Retinal pigment epithelial cell (primary cell): ENCODE measurements at regions not wholly inside any gene's neighbourhood (a gene's known extent, or its start where the extent isn't known, plus 50 kb on each side); places are given as distances from the start of the nearest gene placed in this dataset.

Experiments used
- DNase-seq: peaks from one replicate; pipeline ENCODE4 v3.0.0-alpha.2; 2010; ENCODE audit warnings: low read depth
- H3K4me3 ChIP-seq: 2 replicates; pipeline ENCODE4 v1.5.1; 2011; ENCODE audit warnings: mild to moderate bottlenecking, low read length, control low read depth, moderate library complexity
- CTCF ChIP-seq: conservative IDR thresholded peaks from 2 replicates; pipeline ENCODE4 v1.5.1; 2011; ENCODE audit warnings: low read depth, low read length, control low read depth, inconsistent platforms

- no peak for TF ChIP-seq CTCF
- H3K4me3 ChIP-seq: no peak overlapping the region
- no peak for DNase-seq
These were observed 441.0 kb upstream of the FRG1 start for GRCh38 chr4:189499696-189500095.

GRCh38 chr4:189500970-189501369 is 439.7 kb upstream of the FRG1 start:
- TF ChIP-seq CTCF: no peak
- H3K4me3 ChIP-seq: no peak overlapping the region
- no peak for DNase-seq

- DNase-seq: no peak
- TF ChIP-seq CTCF: no peak
- no peak overlapping the region for H3K4me3 ChIP-seq
These were observed 437.7 kb upstream of the FRG1 start for GRCh38 chr4:189502841-189503435.

GRCh38 chr4:189504220-189504619 is 436.5 kb upstream of the FRG1 start:
- DNase-seq: no peak
- H3K4me3 ChIP-seq: no peak overlapping the region
- TF ChIP-seq CTCF: no peak

DNA sequence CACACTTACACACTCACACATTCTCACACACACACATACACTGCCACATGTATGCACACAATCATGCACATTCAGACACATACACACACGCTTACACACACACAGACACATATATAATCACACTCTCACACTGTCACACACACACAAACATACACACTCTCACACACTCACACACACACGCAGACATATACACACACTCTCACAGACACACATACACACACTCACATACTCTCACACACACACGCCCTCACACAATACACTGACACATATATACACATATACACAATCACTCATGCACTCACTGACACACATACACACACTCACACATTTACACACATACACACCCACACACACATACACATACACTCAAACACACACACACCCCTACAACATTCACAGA is 435.3 kb upstream of the FRG1 start:
- no peak for TF ChIP-seq CTCF
- H3K4me3 ChIP-seq: no peak overlapping the region
- DNase-seq: no peak

DNA sequence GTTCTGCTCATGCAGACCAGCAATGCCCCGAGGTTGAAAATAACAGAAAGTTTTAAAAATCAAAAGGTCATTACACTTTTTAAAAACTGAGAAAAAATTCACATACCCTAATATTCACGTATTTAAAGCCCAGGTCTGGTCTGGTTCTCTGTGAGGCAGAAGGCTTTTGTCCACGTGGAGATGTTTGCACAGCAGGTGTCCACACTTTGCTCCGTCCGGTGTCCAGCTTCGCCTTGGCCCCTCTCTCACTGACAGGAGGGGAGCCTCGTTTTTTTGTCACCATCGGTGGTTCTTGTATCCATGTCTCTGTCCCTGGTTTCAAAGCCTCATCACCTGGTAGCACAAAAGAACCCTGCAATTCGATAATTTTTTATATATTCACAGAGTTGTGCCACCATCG is 434.6 kb upstream of the FRG1 start:
- TF ChIP-seq CTCF: no peak
- DNase-seq: no peak
- no peak overlapping the region for H3K4me3 ChIP-seq

DNA sequence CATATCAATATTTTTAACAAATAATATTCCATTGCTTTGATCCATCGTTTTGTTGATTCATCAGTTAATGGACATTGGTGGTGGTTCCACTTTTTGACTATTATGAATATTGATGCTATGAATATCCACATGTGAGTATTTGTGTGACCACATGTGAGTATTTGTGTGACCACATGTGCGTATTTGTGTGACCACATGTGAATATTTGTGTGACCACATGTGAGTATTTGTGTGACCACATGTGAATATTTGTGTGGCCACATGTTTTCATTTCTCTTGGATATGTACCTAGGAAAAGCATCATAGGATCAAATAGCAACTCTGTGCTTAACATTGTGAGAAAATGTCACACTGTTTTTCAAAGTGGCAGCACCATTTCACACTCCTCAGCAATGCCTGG is 433.6 kb upstream of the FRG1 start:
- TF ChIP-seq CTCF: no peak
- no peak overlapping the region for H3K4me3 ChIP-seq
- no peak for DNase-seq
